Stimulated activated CD8-positive, alpha-beta memory T cell treated with anti-CD3 and anti-CD28 coated beads, Interleukin-12 subunit alpha, Interleukin-12 subunit beta, amount 100 ng/mL, for 24 hours (primary cell): ENCODE measurements at regions not wholly inside any gene's neighbourhood (a gene's known extent, or its start where the extent isn't known, plus 50 kb on each side); places are given as distances from the start of the nearest gene placed in this dataset.

Source experiments
- DNase-seq: peaks from one replicate; pipeline ENCODE4 v3.0.0-alpha.2; 2020; ENCODE audit errors: extremely low read depth

DNA sequence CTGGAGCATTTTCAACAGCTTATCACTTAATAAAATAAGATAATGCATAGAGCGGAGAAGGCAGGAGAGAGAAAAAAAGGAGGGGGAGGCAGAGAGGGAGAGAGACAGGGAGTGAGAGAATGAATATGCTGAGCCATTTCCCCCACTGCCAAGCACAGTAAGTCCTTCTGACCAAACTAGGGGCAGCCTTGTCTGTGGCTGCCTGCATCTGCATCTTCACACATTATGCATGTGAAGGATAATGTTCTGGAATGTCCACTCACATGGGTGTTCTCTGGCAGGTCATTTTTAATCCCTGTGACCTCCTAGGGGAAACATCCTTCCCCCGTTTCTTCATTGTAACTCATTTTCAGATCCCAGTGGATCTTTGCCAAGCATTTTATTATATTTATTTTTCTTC lies 269.3 kb downstream of the FOXA2 start:
- no peak for DNase-seq

DNA sequence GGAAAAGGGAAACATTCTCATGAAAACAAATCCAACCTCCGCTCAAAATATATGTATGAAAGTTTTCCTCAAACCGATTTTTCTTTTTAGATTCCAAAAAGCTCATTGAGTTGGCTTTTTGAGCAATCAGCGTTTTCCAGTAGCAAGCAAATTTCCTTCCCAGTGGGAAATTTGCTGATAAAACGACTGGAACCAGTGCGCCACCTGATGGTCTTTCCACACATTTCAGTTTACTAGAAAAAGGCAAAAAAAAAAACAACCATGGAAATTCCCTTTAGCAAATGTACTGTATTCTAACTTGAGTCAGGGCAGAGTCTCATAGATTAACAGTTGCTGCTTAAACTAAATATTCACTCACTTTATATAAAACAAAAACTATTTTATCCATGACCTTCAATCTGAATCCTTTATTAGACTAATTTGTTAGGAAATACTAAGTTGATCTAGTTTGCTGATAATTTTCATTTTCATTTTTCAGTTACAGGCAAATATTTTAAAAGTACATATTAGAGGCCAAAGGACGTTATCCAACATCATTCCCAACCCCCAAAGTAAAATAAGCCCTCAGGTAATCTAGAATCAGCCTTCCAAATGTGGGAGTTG lies 271.5 kb downstream of the FOXA2 start:
- no peak for DNase-seq

DNA sequence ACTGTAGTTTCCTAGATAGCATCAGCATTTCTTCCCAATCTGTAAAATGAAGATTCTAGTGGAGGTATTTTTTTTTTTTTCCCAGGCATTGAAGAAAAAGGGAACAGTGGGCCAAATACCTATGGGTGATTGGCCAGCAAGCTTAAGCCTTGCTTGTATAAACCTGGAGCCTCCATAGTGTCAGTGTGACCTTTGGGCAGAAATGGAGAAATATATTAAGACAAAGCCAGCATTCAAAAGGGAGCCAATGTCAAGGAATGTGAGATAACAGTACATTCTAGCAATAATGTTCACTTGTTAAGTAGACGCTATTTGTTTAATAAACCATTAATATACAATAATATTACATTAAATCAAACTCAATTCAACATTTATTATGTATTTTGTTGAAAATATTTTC lies 275.4 kb downstream of the FOXA2 start:
- no peak for DNase-seq

DNA sequence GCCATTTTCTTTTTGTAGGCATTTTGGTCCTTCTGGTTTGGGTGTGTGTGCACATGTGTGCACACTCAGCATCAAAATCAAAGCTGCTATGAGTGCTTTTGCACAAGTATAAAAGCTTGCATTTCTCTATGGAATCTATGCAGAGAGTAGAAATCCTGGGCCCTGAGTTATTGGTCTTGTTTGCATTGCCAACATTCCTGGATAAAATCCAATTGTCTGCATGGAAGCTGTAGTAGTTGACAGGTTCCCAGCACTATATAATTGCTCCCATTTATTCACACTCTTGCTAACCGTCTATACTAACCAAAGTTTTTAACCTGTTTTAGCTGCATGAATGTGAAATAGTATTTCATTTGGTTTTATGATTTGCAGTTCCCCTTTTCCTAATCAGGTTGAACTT lies 277.0 kb downstream of the FOXA2 start:
- no peak for DNase-seq

DNA sequence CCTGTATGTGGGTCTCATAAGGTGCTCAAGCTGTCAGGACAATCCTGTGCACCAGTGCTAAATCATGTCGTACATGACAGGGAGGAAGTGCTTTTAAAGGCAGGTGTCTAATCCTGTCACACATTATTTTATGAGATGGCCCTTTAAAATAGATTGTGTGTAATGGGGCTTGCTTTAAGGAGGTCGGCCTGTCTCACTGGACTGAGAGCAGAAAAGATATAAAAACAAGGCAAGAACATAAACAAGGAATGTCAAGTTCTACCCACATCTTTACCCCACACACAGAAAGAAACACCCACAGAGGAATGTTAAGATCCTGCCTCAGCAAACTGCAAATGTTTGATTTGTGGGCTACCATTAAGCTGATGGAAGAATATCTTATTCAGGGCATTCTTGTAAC lies 279.0 kb downstream of the FOXA2 start:
- no peak for DNase-seq

DNA sequence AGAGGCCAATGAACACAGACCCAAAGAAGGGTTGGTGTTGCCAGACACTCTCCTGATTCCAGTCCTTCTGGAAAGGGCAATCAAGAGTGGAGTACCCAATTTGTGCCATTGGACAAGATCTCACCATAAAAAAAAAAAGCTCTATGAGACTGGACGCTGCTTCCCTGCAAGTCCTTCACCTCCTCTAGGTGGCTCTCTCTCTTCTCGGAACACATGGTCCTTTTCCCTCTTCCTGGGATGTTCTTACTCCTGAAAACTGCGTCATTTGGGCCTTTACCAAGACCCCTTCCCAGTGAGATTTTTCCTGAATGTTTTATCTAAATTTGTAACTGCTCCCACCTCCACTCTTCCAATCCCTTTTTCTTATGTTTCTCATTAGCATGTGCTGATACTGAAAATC lies 280.8 kb downstream of the FOXA2 start:
- DNase-seq, result no peak

DNA sequence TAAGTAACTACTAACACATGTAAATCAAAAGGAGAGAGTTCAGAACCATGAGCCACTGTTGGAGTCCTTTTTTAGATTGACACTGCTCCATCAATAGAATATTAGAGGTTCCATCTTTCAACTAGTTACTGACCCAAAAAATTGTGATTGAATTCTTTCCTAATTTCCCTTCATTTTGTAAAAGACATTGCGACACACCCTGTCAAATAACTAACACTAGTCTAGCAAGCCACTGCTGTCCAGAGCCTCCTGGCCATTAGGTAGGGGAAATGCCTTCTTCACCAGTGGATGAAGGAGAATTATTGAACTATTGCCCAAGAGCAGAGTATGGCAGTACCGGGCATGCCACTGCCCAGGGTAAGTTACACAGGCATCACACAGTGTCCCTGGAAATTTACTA lies 282.3 kb downstream of the FOXA2 start:
- no peak for DNase-seq

DNA sequence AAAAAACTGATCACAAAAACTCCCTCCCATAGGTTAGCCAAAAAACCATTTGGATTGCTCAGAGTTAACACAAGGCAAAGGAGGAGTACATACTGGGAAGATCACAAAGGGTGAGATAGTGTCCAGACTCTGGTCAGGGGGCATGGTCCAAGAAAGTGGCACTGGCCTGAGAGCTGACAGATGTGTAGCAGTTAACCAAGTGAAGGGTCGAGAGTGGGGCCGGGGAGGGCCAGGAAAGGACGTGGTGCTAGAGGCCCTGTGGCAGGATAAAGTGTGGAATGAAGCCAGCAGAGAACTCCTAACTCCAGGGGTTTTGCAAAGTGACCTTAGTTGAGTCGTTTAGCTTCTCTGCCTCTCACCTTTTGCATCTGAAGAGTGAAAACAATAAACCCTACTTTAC lies 290.5 kb downstream of the FOXA2 start:
- no peak for DNase-seq

DNA sequence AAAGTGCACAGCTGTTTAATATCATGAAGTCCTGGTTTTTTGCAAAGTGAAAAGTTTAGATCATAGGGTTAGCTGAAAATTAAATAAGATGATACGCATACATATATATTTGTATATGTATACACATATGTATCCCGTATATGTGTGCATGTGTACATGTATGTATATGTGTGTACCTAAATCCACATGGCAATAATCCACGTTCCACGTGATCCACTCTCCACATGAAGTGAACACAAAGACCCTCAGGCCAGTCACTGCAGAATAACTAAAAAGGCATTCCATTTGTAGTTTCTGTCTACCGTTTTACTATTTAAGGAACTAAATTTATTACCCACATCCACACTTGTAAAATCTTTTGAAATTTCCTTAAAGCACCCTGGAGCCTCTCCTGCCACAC lies 294.9 kb downstream of the FOXA2 start:
- DNase-seq, result no peak

DNA sequence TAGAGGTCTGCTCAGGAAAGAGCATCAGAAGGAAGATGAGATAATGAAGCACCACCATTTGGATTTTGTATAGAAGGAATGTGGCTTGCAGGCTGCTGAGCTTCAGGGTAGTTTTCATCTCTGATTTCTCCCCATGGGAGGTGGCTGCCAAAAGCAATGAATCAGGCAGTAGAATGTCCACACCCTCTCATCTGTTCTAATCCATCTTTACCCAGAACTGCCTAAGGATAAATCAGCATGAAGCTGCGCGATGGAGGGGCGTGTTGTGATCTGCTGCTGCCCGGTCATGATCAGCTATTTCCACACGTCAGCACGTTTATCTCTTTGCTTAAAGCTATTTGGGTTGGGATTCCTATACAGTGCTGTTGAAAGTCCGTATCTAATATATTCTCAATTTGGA lies 295.4 kb downstream of the FOXA2 start:
- no peak for DNase-seq

DNA sequence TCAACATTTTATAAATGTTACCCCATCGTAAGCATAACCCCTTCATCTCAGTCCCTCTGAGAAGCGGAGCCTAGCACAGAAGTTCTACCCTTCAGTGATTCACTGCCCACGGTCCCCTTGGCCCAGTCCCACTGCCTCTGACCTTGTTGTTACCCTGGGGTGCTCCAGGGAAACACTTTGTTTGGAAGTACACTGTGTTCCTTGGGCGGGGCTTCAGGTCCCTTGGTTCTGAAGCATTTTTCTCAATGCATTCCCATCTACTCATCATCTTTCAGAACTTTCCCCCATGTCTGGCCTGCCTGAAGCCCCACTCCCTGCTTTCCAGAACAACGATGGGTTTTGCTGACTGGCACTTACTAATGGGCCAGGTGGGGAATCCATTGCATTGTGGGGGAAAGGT lies 296.2 kb downstream of the FOXA2 start:
- DNase-seq, result no peak

DNA sequence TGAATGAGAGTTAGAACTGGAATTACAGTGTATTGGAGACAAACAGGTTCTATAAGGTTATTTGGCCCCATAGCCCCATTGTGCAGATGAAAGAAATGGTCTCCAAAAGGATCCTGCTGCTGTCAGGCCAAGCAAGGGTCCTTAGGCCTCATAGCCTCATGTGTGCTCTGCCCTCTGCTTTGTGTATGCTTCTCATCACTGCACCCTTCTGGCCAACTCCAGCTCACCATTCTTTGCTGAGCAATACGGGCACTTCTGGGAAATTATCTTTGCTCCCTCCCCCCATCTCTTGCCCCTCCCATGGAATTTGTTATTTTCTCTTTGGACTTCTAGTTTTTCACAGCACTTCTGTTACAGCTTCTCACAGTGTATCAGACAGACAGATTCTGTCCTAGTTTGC lies 298.8 kb downstream of the FOXA2 start:
- no peak for DNase-seq

DNA sequence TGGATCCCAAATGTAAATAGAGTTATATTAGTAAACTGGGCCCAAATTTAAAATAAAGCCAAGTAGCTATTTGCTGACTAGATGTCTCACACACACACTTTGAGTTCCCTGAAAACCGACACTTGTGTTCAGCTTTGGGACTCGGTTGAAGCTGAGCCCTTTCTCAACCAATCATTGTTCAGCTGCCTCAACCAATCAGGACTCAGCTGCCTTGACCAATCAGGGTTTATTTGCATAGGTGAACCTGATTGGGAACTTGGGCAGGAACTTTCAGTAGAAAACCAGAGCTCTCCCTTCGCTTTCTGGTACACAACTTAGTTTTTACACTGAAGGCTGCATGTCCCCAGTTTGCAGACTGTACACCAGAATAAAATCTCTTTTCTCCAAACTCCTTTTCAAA lies 301.7 kb downstream of the FOXA2 start:
- no peak for DNase-seq

DNA sequence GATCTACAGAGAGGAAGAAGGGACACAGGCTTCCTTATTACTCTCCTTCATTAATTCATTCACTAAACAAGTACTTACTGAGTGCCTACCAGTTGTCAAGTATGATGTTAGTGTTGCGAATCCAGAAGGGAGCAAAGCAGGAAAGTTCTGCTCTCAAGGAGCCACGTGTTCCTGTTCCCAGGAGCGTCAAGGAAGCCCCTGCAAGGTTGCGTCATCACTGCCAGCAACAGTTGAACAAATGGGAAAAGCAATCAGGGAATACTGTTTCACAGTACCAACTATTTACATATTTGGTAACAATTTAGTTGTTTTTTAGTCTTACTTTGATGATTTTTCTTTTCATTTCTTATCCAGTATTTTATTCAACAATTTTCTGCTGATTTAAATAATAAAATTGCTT lies 310.0 kb downstream of the FOXA2 start:
- no peak for DNase-seq

DNA sequence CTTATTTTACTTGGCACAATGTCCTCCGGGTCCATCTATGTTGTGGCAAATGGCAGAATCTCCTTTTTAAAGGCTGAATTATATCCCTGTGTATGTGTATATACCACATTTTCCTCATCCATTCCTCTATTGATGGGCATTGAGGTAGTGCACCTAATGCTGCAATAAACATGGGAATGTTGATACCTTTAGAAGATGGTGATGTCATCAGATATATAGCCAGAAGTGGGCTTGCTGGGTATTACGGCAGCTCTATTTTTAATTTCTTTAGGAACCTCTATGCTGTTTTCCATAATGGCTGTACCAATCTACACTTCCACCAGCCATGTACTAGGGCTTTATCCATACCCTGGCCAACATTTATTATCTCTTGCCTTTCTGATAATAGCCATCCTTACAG lies 315.7 kb downstream of the FOXA2 start:
- DNase-seq, result no peak

DNA sequence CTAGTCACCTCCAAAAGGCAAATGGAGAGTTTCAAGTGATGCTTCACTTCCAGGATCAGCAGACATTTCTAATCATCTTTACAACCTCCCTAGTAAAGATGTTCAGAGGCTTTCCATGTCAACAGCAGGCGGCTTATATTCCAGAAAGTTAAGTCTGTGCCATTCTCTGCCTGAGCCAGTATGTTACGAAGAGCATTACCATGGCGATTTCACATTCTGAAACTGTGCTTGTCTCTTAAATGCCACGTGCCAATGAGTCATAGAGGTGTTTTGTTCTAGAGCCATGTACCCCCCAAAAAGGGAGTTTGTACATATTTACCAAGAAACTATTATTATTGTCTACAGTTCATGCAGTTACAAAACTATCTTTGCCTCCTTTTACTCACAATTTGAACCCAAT lies 319.5 kb downstream of the FOXA2 start:
- no peak for DNase-seq

DNA sequence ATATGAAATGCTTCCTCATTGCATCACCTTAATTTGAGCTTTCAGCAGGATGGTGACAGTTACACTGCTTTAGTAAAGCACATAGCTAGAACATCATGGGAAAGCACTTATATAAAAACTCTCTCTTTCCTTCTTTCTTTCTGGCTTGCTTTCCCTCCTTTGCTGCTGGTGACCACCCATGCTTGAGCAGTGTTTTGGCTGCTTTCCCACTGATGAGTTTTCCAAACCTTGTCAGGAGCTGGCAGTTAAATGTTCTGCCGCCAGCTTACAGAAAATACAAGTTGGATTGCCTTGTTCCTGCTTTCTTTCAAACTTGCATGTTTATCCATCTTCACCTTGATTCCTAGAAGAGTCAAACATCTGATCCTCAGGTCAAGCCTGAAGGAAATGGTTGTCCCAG lies 323.9 kb downstream of the FOXA2 start:
- no peak for DNase-seq

DNA sequence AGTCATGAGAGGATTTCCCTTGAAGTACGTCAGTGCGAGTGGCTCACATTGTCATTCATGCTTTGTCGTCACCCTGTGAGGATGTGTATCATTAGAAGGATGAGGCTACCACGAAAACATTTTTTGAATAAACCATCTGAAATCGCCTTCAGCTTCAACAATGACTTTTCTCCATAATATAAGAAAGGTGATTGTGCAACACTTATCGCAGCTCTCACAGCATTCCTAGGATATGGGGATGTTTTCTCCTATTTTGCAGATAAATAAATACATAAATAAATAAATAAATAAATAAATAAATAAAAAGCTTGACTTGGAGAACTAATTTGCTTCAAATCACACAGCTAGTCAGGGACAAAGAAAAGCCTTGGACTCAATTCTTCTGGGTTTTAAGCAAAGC lies 326.5 kb downstream of the FOXA2 start:
- DNase-seq, result no peak

DNA sequence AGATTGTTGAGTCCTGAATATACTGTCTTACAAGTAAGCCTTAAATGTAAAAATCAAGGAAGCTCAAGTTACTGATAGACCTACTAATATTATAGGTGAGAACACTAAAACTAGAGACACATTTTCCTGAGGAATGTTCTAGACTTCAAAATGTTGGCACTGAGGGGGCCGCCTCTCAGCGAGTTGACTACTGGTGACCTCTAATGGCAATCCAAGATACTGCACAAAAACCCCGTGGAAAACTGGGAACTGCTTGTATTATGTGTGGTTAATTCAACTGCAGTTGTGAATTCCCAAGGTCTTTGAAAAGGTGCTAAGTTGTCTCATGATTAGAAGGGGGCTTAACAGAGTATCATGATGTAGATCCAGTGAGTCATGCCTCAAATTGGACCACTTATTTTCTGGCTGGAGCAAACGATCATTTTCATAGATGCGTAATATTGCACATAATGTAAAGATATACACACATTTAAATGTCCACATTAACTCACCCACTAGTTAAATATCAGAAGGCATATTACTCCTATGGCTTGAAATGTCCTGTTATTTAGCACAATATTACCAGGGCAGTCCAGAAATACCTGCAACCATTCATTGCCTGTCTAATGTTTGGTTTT lies 336.2 kb downstream of the FOXA2 start:
- no peak for DNase-seq

DNA sequence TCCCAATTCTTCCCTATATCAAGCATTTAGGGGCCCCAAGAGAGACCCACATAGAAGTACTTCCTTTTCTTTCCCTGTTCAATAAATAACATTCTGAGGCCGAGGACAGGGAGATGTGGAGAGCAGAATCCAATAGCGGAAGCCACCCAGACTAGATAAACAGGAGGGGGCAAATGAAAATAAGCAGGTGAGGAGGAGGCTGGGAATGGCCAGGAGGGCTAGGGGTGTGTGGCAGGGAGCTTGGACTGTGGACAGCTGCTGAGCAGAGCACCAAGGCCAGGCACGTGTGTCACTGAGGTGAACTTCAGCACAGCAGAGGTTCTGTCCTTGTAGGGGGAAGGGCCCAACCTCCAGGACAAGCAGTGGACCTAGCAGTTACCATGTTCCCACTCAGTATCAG lies 339.2 kb downstream of the FOXA2 start:
- no peak for DNase-seq

DNA sequence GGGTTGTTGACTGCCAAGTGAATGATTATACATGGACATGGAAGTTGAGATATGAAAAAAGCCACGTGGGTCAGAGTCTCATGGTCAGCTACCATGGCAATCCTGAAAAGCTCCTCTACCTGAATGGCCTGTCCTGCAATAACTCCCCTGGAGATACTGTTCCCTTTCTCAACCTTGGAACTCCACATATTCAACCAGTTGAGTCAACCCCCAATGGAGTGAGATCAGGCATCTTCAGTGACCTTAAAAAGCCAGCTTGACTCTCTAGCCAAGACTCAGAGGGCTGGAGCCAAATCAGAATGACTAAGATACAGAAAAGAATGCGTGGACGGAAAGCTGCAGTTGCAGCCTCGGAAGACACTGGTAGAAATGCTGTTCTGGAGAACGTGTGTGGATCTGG lies 341.3 kb downstream of the FOXA2 start:
- no peak for DNase-seq

DNA sequence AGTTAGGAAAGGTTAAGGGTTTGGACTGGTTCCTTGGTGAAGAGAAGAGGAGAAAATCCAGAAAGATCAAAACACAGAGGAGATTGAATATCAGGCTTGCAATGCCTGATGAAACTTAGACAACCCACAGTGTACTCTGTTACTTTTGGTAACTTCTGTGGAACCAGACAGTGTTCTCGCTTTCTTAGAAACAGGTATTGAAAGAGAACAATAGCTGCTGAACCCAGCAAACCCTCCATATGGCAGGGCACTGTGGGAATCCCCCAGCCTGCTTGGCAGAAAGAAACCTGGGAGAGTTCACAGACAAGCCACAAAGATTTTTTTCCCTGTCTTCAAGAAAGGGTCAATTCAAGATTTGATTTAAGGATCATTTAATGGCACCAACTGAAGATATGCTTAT lies 342.8 kb downstream of the FOXA2 start:
- no peak for DNase-seq

DNA sequence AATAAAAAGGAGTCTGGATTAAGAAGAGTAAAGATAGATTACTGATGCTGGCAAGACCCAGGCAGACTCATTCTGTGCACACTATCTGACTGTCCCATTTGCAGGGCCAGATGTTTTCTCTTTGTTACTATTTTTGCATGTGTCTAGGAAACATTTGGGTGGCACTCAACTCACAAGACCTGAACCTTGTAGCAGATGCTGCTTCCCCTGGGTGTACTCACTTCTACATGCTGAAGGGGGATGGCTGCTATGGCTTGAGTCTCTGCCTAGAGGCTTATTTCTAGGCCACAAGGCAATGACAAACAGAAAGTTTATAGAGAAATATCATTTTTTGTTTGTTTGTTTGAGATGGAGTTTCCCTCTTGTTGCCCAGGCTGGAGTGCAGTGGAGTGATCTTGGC lies 351.4 kb downstream of the FOXA2 start:
- DNase-seq, result no peak

DNA sequence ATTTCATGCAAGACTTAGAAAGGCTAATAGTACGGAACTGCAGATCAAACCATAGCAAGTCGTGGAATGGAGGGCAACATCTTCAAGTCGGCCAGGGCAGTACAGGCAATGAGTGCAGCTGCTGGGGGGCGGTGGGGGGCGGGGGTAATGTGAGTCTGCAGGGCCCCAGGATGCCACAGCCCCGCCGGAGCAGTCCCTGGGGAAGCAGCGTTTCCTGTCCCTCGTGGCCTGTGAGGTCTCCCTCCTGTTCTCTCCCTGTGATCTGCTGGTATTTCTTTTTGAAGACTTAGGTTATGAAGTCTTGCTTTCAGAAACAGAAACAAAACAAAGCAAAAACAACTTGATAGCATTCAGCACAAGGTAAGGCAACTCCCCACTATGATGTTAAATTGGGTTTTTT lies 351.9 kb downstream of the FOXA2 start:
- no peak for DNase-seq
